Pulmonary artery endothelial cell (primary cell): ENCODE measurements at regions not wholly inside any gene's neighbourhood (a gene's known extent, or its start where the extent isn't known, plus 50 kb on each side); places are given as distances from the start of the nearest gene placed in this dataset.
"Not testable (repeated sequence)": the region's sequence is repeated elsewhere in the genome, so short reads cannot be mapped to it uniquely, and the experiment has no call there.

Experiments
- DNase-seq: peaks from one replicate; pipeline ENCODE4 v3.0.0-alpha.2; 2011; ENCODE audit warnings: low read depth, low spot score

DNA sequence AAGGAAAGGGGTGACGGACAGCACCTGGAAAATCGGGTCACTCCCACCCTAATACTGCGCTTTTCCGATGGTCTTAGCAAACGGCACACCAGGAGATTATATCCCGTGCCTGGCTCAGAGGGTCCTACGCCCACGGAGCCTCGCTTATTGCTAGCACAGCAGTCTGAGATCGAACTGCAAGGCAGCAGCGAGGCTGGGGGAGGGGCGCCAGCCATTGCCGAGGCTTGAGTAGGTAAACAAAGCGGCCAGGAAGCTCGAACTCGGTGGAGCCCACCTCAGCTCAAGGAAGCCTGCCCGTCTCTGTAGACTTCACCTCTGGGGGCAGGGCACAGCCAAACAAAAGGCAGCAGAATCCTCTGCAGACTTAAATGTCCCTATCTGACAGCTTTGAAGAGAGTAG is 91.5 kb upstream of the MBIP start:
- not testable (repeated sequence) for DNase-seq

DNA sequence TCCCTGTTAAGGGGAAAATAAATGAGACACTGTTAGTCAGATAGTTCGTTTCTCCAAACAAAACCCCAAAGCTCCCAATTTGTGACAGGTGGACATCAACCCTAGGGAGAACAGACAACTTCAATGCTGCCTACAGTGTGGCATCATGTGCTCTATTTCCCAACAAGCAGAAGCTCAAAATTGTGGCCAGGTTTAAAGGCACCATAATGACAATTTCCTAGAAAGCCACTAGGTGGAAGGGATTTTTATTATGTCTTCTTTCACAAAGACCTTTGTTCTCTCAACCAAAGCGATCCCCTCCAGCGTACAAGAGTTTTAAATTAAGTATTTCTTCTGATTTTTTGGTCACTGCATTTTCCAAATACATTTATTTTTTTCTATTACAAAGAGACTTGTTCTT is 88.0 kb upstream of the MBIP start:
- no peak for DNase-seq

GRCh38 chr14:36405589-36406274 is 85.3 kb upstream of the MBIP start:
- DNase-seq = no peak

DNA sequence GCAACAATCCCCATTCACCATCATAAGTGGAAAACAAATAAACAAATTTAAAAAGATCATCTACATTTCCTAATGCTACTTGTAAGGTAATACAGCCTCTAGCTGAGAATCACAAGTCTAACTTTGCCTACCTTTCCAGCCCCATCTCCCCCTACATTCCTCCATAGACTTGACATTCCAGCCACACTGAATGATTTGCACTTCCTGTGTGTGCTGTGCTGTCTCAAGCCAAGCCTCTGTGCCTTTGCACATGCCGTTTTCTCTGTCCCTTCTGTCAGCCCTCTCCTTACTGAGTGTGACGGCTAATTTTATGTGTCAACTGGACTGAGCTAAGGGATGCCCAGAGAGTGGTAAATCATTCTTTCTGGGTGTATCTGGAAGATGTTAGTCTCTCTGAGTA is 82.4 kb upstream of the MBIP start:
- no peak for DNase-seq

DNA sequence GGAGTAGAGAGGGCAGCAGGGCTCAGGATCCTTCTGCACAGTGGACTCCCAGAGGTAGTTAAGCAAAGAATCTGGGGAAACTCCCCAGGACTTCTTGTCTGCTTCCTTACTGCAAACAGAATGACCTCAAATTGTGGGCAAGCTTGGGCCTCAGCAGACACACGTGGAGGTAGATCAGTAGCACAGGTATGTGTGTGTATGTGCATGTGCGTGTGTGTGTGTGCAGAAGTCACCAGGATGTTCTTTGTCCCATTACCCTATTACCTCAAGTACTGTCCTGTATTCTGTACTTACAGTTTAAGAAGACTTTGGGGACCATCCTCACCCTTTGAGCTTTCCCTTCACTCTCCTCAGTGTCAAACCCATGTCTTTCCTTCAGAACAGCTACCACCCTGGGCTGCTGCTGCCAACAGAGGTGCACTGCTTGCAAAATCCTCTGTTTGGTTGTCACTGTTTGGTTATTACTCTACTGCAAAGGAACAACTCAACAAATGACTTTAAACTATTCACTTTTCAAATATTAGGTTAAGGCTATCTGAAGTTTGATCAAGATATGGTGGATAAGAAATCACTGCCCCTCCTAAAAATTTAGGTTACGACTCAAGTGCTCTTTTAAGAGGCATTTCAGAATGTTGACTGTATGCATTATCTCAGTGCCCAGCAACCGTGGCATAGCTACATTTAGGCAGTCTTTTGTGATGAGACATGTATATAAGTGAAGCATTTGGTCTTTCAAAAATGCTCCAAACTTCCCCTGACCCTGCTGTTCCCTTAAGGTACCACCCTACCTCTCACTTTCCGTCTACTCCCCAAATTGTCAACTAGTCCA is 78.2 kb upstream of the MBIP start:
- no peak for DNase-seq

DNA sequence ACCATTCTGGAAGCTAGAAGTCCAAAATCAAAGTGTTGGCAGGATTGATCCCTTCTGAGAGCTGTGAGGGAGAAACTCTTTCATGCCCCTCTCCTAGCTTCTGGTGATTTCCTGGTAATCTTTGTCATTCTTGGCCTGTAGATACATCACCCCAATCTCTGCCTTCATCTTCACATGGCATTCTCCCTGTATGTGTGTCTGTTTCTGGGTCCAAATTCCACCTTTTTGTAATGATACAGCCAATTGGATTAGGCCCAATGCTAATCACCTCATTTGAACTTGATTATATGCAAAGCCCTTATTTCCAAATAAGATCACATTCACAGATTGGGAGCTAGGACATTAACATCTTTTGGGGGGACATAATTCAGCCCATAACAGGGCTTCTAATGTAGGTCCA is 76.9 kb upstream of the MBIP start:
- no peak for DNase-seq

DNA sequence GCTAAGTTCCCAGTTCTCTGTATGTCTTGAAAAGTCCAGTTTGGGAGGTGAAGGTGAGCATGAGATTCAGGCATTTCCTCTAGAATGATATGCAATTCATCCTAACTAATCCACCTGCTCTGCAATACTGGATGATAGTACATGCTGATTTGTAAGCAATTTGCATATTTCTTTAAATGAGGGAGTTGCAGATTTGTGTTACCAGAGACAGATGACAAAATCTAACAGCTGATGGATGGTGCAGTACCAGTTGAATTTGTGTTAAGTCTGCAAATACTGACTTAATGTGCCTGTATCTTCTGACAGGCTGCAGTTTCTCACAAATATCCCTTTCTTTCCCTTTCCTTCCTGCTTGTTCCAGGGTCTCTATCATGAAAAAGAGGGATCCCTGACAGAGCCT is 76.4 kb upstream of the MBIP start:
- DNase-seq = no peak

GRCh38 chr14:36394593-36394992 is 74.2 kb upstream of the MBIP start:
- no peak for DNase-seq

DNA sequence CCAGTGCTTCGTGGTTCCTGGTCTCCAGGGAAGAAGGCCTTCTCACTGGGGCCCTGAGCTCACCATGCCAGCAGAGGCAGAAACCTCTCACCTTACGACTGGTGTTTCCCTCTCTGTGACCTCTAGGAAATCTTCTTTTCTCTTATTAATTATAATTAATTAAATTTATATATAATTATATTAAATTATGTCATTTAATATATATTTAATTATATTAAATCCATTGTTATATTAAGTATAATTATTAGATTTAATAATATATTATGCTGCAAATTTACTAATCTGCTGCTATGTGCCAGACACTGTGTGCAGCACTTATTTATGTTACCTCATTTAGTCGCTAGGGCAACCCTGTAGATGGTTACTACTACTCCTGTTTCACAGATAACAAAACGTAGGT is 70.3 kb upstream of the MBIP start:
- no peak for DNase-seq

DNA sequence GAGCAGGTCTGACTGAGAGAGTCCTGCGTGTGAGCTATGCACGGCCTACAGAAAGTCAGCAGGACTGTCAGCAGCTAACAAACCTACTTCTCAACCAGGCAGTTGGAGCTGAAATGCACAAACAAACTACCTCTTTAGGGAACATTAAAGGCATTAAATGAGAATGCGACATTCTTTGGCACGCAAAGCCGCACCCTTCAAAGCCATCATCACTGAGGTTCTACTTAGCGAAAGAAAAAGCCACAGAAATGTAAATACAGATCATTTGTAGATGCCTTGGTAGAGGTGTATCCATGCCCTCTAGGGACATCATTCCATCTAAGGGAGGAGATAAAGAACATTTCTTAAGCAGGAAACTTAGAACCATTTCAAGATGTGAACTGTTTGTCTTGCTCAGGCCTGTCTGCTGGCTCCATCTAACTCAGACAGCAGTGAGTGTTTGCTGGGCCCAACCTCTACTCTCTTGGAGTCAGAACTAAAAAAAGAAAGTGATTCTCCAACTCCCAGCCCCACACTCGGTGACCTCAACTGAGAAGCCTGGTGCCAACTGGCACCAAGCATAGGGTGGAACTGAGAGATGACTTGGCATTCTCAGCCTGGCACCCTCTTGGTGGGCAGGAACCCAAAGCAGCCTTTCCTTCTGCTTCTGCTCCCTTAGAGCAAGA is 63.5 kb upstream of the MBIP start:
- no peak for DNase-seq

- DNase-seq = peak; percentile 44
Observed at GRCh38 chr14:36373982-36374673, 53.7 kb upstream of the MBIP start.
